T-helper 2 cell treated with Interferon-gamma antibody and Interleukin-4, amounts not matched to agents 5 μg/mL and 100 μg/mL, for 36 hours (primary cell): ENCODE measurements at regions not wholly inside any gene's neighbourhood (a gene's known extent, or its start where the extent isn't known, plus 50 kb on each side); places are given as distances from the start of the nearest gene placed in this dataset.
"Not testable (repeated sequence)": the region's sequence is repeated elsewhere in the genome, so short reads cannot be mapped to it uniquely, and the experiment has no call there.

ENCODE experiments used
- DNase-seq: peaks from one replicate; pipeline ENCODE4 v3.0.0; 2021; ENCODE audit warnings: low spot score
- H3K27ac Mint-ChIP-seq: one replicate; pipeline ENCODE4 v1.8.0; 2021; ENCODE audit warnings: mild to moderate bottlenecking, mixed read lengths
- H3K27me3 Mint-ChIP-seq: one replicate; pipeline ENCODE4 v1.8.0; 2021; ENCODE audit warnings: low read depth, mixed read lengths
- H3K36me3 Mint-ChIP-seq: one replicate; pipeline ENCODE4 v1.8.0; 2021; ENCODE audit warnings: low read depth, mixed read lengths
- H3K4me1 Mint-ChIP-seq: one replicate; pipeline ENCODE4 v1.8.0; 2021; ENCODE audit warnings: low read depth, mixed read lengths
- H3K4me3 Mint-ChIP-seq: one replicate; pipeline ENCODE4 v1.8.0; 2022; ENCODE audit warnings: mild to moderate bottlenecking, moderate library complexity, mixed read lengths
- H3K9me3 Mint-ChIP-seq: one replicate; pipeline ENCODE4 v1.8.0; 2021; ENCODE audit warnings: mixed read lengths

- Mint-ChIP-seq H3K36me3 (no peaks in the 10 kb centered on the region), H3K27ac (no peak overlapping the region)
Observed at GRCh38 chr4:82124932-82125786, 248.6 kb downstream of the HNRNPD start.

GRCh38 chr4:82124365-82124764, 249.4 kb downstream of the HNRNPD start:
- H3K27ac Mint-ChIP-seq: no peak overlapping the region
- DNase-seq: no peak

More at GRCh38 chr4:82124932-82125786, 248.6 kb downstream of the HNRNPD start:
- Mint-ChIP-seq H3K9me3 (no peaks in the 10 kb centered on the region), H3K4me1 (no peaks in the 10 kb centered on the region), H3K27me3 (no peaks in the 10 kb centered on the region), H3K4me3 (no peak overlapping the region)
- no peak for DNase-seq

GRCh38 chr4:82123934-82124333, 249.9 kb downstream of the HNRNPD start:
- H3K4me3 Mint-ChIP-seq: no peak overlapping the region
- H3K36me3 Mint-ChIP-seq: no peaks in the 10 kb centered on the region
- no peak for DNase-seq
- H3K4me1 Mint-ChIP-seq: no peaks in the 10 kb centered on the region
- no peak overlapping the region for H3K27ac Mint-ChIP-seq
- H3K9me3 Mint-ChIP-seq: no peaks in the 10 kb centered on the region
- no peaks in the 10 kb centered on the region for H3K27me3 Mint-ChIP-seq

More at GRCh38 chr4:82124365-82124764, 249.4 kb downstream of the HNRNPD start:
- no peak overlapping the region for H3K4me3 Mint-ChIP-seq
- H3K4me1 Mint-ChIP-seq: no peaks in the 10 kb centered on the region
- no peaks in the 10 kb centered on the region for H3K27me3 Mint-ChIP-seq
- no peaks in the 10 kb centered on the region for H3K9me3 Mint-ChIP-seq
- no peaks in the 10 kb centered on the region for H3K36me3 Mint-ChIP-seq

GRCh38 chr4:82115183-82115582, 258.6 kb downstream of the HNRNPD start:
- H3K4me3 Mint-ChIP-seq, H3K27ac Mint-ChIP-seq, H3K9me3 Mint-ChIP-seq, DNase-seq, H3K36me3 Mint-ChIP-seq, H3K4me1 Mint-ChIP-seq, H3K27me3 Mint-ChIP-seq: not testable (repeated sequence)

GRCh38 chr4:82108506-82108905, 265.3 kb downstream of the HNRNPD start:
- no peaks in the 10 kb centered on the region for H3K4me1 Mint-ChIP-seq
- no peaks in the 10 kb centered on the region for H3K36me3 Mint-ChIP-seq
- no peaks in the 10 kb centered on the region for H3K27me3 Mint-ChIP-seq
- DNase-seq: no peak
- H3K27ac Mint-ChIP-seq: no peak overlapping the region
- no peak overlapping the region for H3K4me3 Mint-ChIP-seq
- H3K9me3 Mint-ChIP-seq: no peaks in the 10 kb centered on the region

- no peak overlapping the region for H3K4me3 Mint-ChIP-seq
- no peaks in the 10 kb centered on the region for H3K4me1 Mint-ChIP-seq
- no peaks in the 10 kb centered on the region for H3K36me3 Mint-ChIP-seq
- no peaks in the 10 kb centered on the region for H3K9me3 Mint-ChIP-seq
- no peak for DNase-seq
- no peak overlapping the region for H3K27ac Mint-ChIP-seq
- no peaks in the 10 kb centered on the region for H3K27me3 Mint-ChIP-seq
Observed at GRCh38 chr4:82104578-82104977, 269.2 kb downstream of the HNRNPD start.

GRCh38 chr4:82099928-82100579, 273.7 kb downstream of the HNRNPD start:
- Mint-ChIP-seq H3K9me3 (no peaks in the 10 kb centered on the region), H3K36me3 (no peaks in the 10 kb centered on the region), H3K4me1 (no peaks in the 10 kb centered on the region), H3K4me3 (no peak overlapping the region), H3K27me3 (no peaks in the 10 kb centered on the region), H3K27ac (no peak overlapping the region)
- no peak for DNase-seq

- Mint-ChIP-seq H3K4me1 (no peaks in the 10 kb centered on the region), H3K27ac (no peak overlapping the region), H3K9me3 (no peaks in the 10 kb centered on the region), H3K27me3 (no peaks in the 10 kb centered on the region), H3K36me3 (no peaks in the 10 kb centered on the region), H3K4me3 (no peak overlapping the region)
- no peak for DNase-seq
Observed at GRCh38 chr4:82097504-82097903, 276.3 kb downstream of the HNRNPD start.

- H3K4me1 Mint-ChIP-seq: no peaks in the 10 kb centered on the region
- no peaks in the 10 kb centered on the region for H3K27me3 Mint-ChIP-seq
- H3K27ac Mint-ChIP-seq: no peak overlapping the region
Observed at GRCh38 chr4:82090717-82091116, 283.1 kb downstream of the HNRNPD start.

GRCh38 chr4:82084747-82085146, 289.0 kb downstream of the HNRNPD start:
- Mint-ChIP-seq H3K36me3 (no peaks in the 10 kb centered on the region), H3K9me3 (peaks cover 4% of the 10 kb centered on the region), H3K4me3 (no peak overlapping the region), H3K4me1 (no peaks in the 10 kb centered on the region), H3K27me3 (no peaks in the 10 kb centered on the region), H3K27ac (no peak overlapping the region)
- DNase-seq: no peak

More at GRCh38 chr4:82090717-82091116, 283.1 kb downstream of the HNRNPD start:
- Mint-ChIP-seq H3K4me3 (no peak overlapping the region), H3K9me3 (peaks cover 4% of the 10 kb centered on the region), H3K36me3 (no peaks in the 10 kb centered on the region)
- DNase-seq: no peak

- not testable (repeated sequence) for H3K9me3 Mint-ChIP-seq, H3K27me3 Mint-ChIP-seq, DNase-seq, H3K4me3 Mint-ChIP-seq, H3K4me1 Mint-ChIP-seq, H3K27ac Mint-ChIP-seq, H3K36me3 Mint-ChIP-seq
Observed at GRCh38 chr4:82077471-82077995, 296.3 kb downstream of the HNRNPD start.

- no peak for DNase-seq
- Mint-ChIP-seq H3K4me3 (no peak overlapping the region), H3K9me3 (no peaks in the 10 kb centered on the region), H3K27me3 (no peaks in the 10 kb centered on the region), H3K4me1 (no peaks in the 10 kb centered on the region), H3K36me3 (no peaks in the 10 kb centered on the region), H3K27ac (no peak overlapping the region)
Observed at GRCh38 chr4:82076809-82077208, 297.0 kb downstream of the HNRNPD start.

- H3K27ac Mint-ChIP-seq: no peak overlapping the region
- no peaks in the 10 kb centered on the region for H3K4me1 Mint-ChIP-seq
- H3K27me3 Mint-ChIP-seq: no peaks in the 10 kb centered on the region
- H3K9me3 Mint-ChIP-seq: no peaks in the 10 kb centered on the region
- DNase-seq: no peak
- H3K36me3 Mint-ChIP-seq: no peaks in the 10 kb centered on the region
- H3K4me3 Mint-ChIP-seq: no peak overlapping the region
Observed at GRCh38 chr4:82076359-82076758, 297.4 kb downstream of the HNRNPD start.

- no peak overlapping the region for H3K4me3 Mint-ChIP-seq
- H3K27ac Mint-ChIP-seq: no peak overlapping the region
- H3K36me3 Mint-ChIP-seq: no peaks in the 10 kb centered on the region
- no peaks in the 10 kb centered on the region for H3K9me3 Mint-ChIP-seq
- DNase-seq: no peak
- no peaks in the 10 kb centered on the region for H3K4me1 Mint-ChIP-seq
- no peaks in the 10 kb centered on the region for H3K27me3 Mint-ChIP-seq
Observed at GRCh38 chr4:82071951-82072350, 301.8 kb downstream of the HNRNPD start.
